SK-N-SH (cell line): ENCODE measurements at regions not wholly inside any gene's neighbourhood (a gene's known extent, or its start where the extent isn't known, plus 50 kb on each side); places are given as distances from the start of the nearest gene placed in this dataset.

ENCODE experiments used
- CTCF ChIA-PET: fragments of 300-600, 350-600 bp; formaldehyde crosslinking; extraction: SDS; loops from one replicate; lab custom pipeline; 2021; lab: Yijun Ruan, JAX
- POLR2A ChIA-PET: fragments of 350-600 bp; sonication (Branson Sonifier 250); formaldehyde crosslinking; extraction: SDS; loops from one replicate; lab custom pipeline; 2020; ENCODE audit warnings: antibody characterized with exemption, inconsistent platforms; lab: Yijun Ruan, JAX
- DNase-seq: peaks from one replicate; pipeline ENCODE4 v3.0.0; 2012
- H2AFZ ChIP-seq: fragments of 200-600 bp; sonication (generic); 2 replicates; pipeline ENCODE4 v1.8.1; 2016; ENCODE audit warnings: antibody characterized with exemption, mild to moderate bottlenecking, low read depth
- H3F3A ChIP-seq: fragments of 200-600 bp; sonication (generic); replicated peaks from 2 replicates; pipeline ENCODE3; 2016; ENCODE audit warnings: antibody characterized with exemption, mild to moderate bottlenecking; ENCODE audit not compliant: insufficient read depth
- H3K27ac ChIP-seq, 2 experiments: fragments of 200-500 bp in 1 of 2; fragments of 200-600 bp in 1 of 2; sonication (Bioruptor generic) in 1 of 2; sonication (generic), shearing (Covaris generic) in 1 of 2; 2 replicates each; pipeline versions ENCODE4 v1.5.1 to v1.6.1; 2014 to 2016; ENCODE audit warnings: low read depth in 2 of 2, inconsistent platforms in 1 of 2, low read length in 1 of 2, mild to moderate bottlenecking in 1 of 2, mixed read lengths in 1 of 2
- H3K27me3 ChIP-seq: fragments of 200-600 bp; sonication (generic), shearing (Covaris generic); 2 replicates; pipeline ENCODE4 v1.6.1; 2016; ENCODE audit warnings: mixed run types; ENCODE audit not compliant: insufficient read depth
- H3K36me3 ChIP-seq, 2 experiments: fragments of 200-500 bp in 1 of 2; fragments of 200-600 bp in 1 of 2; sonication (Bioruptor generic) in 1 of 2; sonication (generic) in 1 of 2; replicated peaks in 1 of 2; 2 replicates each; pipeline versions ENCODE3 to v1.5.1; 2014 to 2016; ENCODE audit warnings: low read length in 1 of 2, mild to moderate bottlenecking in 1 of 2; ENCODE audit not compliant: insufficient read depth in 2 of 2, control insufficient read depth in 1 of 2
- H3K4me1 ChIP-seq, 2 experiments: fragments of 200-500 bp in 1 of 2; fragments of 200-600 bp in 1 of 2; sonication (Bioruptor generic) in 1 of 2; sonication (generic), shearing (Covaris generic) in 1 of 2; 2 replicates each; pipeline versions ENCODE4 v1.5.1 to v1.6.1; 2014 to 2016; ENCODE audit warnings: low read depth in 1 of 2, low read length in 1 of 2, mixed run types in 1 of 2; ENCODE audit not compliant: insufficient read depth in 2 of 2, control insufficient read depth in 1 of 2
- H3K4me2 ChIP-seq: fragments of 200-600 bp; sonication (generic), shearing (Covaris generic); 2 replicates; pipeline ENCODE4 v1.6.1; 2017; ENCODE audit warnings: mixed run types
- H3K4me3 ChIP-seq, 2 experiments: fragments of 200-500 bp in 1 of 2; fragments of 200-600 bp in 1 of 2; sonication (Bioruptor generic) in 1 of 2; sonication (generic), shearing (Covaris generic) in 1 of 2; 2 replicates each; pipeline versions ENCODE4 v1.5.1 to v1.8.1; 2014 to 2016; ENCODE audit warnings: low read depth in 2 of 2, inconsistent platforms in 1 of 2, low read length in 1 of 2, mild to moderate bottlenecking in 1 of 2, mixed read lengths in 1 of 2, moderate library complexity in 1 of 2
- H3K79me2 ChIP-seq: fragments of 200-600 bp; sonication (generic); 2 replicates; pipeline ENCODE4 v1.8.1; 2017; ENCODE audit warnings: mild to moderate bottlenecking; ENCODE audit not compliant: insufficient read depth
- H3K9ac ChIP-seq: fragments of 200-600 bp; sonication (generic); 2 replicates; pipeline ENCODE4 v1.6.1; 2017; ENCODE audit warnings: mixed run types
- H3K9me2 ChIP-seq: fragments of 200-600 bp; sonication (generic); 2 replicates; pipeline ENCODE4 v1.6.1; 2017; ENCODE audit warnings: mixed run types
- H3K9me3 ChIP-seq: fragments of 200-600 bp; sonication (generic); 2 replicates; pipeline ENCODE4 v1.6.1; 2017; ENCODE audit warnings: mixed run types, mild to moderate bottlenecking, moderate library complexity
- H4K20me1 ChIP-seq: fragments of 200-600 bp; sonication (generic); 2 replicates; pipeline ENCODE4 v1.6.1; 2017; ENCODE audit warnings: mild to moderate bottlenecking, mixed run types; ENCODE audit not compliant: insufficient read depth
- FOXJ3 ChIP-seq: sonication (generic); formaldehyde crosslinking; IDR thresholded peaks from 2 replicates; pipeline ENCODE4 v1.5.1; 2020; ENCODE audit warnings: mild to moderate bottlenecking, missing genetic modification reagents
- FOXM1 ChIP-seq: IDR thresholded peaks from 2 replicates; pipeline ENCODE4 v1.4.0; 2012; ENCODE audit warnings: low read depth, mild to moderate bottlenecking
- GABPA ChIP-seq: IDR thresholded peaks from 2 replicates; pipeline ENCODE4 v1.4.0; 2012; ENCODE audit warnings: low read depth, mild to moderate bottlenecking
- GATA2 ChIP-seq: sonication (generic); formaldehyde crosslinking; IDR thresholded peaks from 2 replicates; pipeline ENCODE4 v1.5.0; 2020; ENCODE audit warnings: mild to moderate bottlenecking, missing genetic modification reagents
- JUND ChIP-seq: IDR thresholded peaks from 2 replicates; pipeline ENCODE4 v1.4.0; 2012
- MEF2A ChIP-seq: IDR thresholded peaks from 2 replicates; pipeline ENCODE4 v1.4.0; 2012; ENCODE audit warnings: low read depth, borderline replicate concordance
- MXI1 ChIP-seq: IDR thresholded peaks from 2 replicates; pipeline ENCODE4 v1.6.1; 2012; ENCODE audit warnings: mild to moderate bottlenecking, low read depth, low read length, improper control_type of control experiment
- NRF1 ChIP-seq: IDR thresholded peaks from 2 replicates; pipeline ENCODE4 v1.6.1; 2012; ENCODE audit warnings: low read depth, mild to moderate bottlenecking, low read length
- RCOR1 ChIP-seq: fragments of 150-350 bp; IDR thresholded peaks from 2 replicates; pipeline ENCODE4 v1.6.1; 2017; ENCODE audit warnings: antibody characterized with exemption, low read length
- SIN3A ChIP-seq: IDR thresholded peaks from 2 replicates; pipeline ENCODE4 v1.6.1; 2012; ENCODE audit warnings: low read depth, mild to moderate bottlenecking, low read length, moderate library complexity, borderline replicate concordance
- TCF12 ChIP-seq: IDR thresholded peaks from 2 replicates; pipeline ENCODE4 v1.4.0; 2012
- TEAD4 ChIP-seq: IDR thresholded peaks from 2 replicates; pipeline ENCODE4 v1.4.0; 2012; ENCODE audit warnings: mild to moderate bottlenecking, borderline replicate concordance; ENCODE audit not compliant: insufficient read depth
- YY1 ChIP-seq: IDR thresholded peaks from 2 replicates; pipeline ENCODE4 v1.4.0; 2012; ENCODE audit warnings: low read depth, mild to moderate bottlenecking
- WGBS: methylation state at CpG from one replicate; pipeline ENCODE4 v1.1.6; 2017; ENCODE audit warnings: low lambda C conversion rate; 5-methylcytosine and 5-hydroxymethylcytosine counted together
- TF ChIP-seq, protein P1 (sequence below): fragments of 150-350 bp; IDR thresholded peaks from 2 replicates; pipeline ENCODE4 v1.6.1; 2017; ENCODE audit warnings: antibody characterized with exemption, low read length, low read depth, borderline replicate concordance
- TF ChIP-seq, protein P2 (sequence below): IDR thresholded peaks from 2 replicates; pipeline ENCODE4 v1.4.0; 2012; ENCODE audit warnings: low read depth

DNA sequence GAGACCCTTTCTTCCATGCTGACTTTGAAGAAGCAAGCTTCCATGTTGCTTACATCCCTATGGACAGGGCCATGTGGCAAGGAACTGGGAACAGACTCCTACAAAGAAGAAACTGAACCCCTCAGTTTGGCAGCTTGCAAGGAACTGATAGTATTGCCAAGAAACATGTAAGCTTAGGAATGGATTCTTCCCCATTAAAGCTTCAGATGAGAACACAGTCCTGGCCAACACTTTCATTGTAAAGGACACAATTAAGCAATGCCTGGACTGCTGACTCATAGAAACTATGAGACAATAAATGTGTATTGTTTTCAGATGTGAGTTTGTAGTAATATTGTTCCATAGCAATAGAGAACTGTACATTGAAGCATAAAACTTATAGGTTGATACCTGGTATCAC, 82.4 kb downstream of the AASDHPPT start:
- no peak overlapping the region; the same call in 1 of the 2 replicates for H2AFZ ChIP-seq

DNA sequence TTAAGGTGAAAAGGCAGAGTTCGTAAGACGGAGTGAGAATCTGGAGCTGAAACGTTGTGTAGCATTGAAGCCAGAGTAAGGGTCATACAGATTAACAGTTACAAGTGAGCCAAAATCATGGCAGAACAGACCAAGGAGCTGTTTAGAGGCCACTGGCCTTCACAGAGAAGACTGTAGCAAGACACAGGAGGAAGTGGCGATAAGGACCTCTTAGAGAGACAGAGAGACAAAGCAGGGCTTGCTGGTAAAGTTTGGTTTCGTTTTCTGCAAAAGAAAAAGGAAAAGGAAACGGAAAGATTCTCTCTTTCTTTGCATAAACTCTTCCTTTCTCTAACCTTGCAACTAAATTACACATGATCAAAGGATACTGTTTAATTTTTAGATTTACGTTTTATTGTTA, 83.0 kb downstream of the AASDHPPT start:
- H3K9me3 ChIP-seq = no peaks in the 10 kb centered on the region
- no peaks in the 10 kb centered on the region for H3K27me3 ChIP-seq
- H2AFZ ChIP-seq = peak overlapping the region; percentile 71
- 58% methylated on average over 7 of the region's 7 CpGs for WGBS
- TF ChIP-seq GABPA (no peak), FOXJ3 (no peak), JUND (no peak), TEAD4 (no peak), SIN3A (no peak), MEF2A (no peak)
- TF ChIP-seq, protein P1, sequence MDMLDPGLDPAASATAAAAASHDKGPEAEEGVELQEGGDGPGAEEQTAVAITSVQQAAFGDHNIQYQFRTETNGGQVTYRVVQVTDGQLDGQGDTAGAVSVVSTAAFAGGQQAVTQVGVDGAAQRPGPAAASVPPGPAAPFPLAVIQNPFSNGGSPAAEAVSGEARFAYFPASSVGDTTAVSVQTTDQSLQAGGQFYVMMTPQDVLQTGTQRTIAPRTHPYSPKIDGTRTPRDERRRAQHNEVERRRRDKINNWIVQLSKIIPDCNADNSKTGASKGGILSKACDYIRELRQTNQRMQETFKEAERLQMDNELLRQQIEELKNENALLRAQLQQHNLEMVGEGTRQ = no peak
- no peaks in the 10 kb centered on the region for H3F3A ChIP-seq
- H3K9ac ChIP-seq = no peak overlapping the region
- no peak for DNase-seq
- no peaks in the 10 kb centered on the region for H3K9me2 ChIP-seq
- no peak overlapping the region for H3K4me3 ChIP-seq
- no peaks in the 10 kb centered on the region for H4K20me1 ChIP-seq
- peak overlapping the region; percentile 37; the same call in 1 of the 2 replicates for H3K4me2 ChIP-seq
- ChIA-PET POLR2A (no interaction called here), CTCF (no interaction called here)
- H3K27ac ChIP-seq = no peak overlapping the region
- H3K79me2 ChIP-seq = no peaks in the 10 kb centered on the region
- H3K4me1 ChIP-seq = no peaks in the 10 kb centered on the region; a peak in 1 of 4 replicates
- no peaks in the 10 kb centered on the region for H3K36me3 ChIP-seq

More for the DNA sequence above, 82.4 kb downstream of the AASDHPPT start:
- ChIA-PET CTCF (no interaction called here), POLR2A (no interaction called here)
- Histone ChIP-seq H3K4me2 (no peak overlapping the region), H3F3A (no peaks in the 10 kb centered on the region), H3K4me3 (no peak overlapping the region), H3K27me3 (no peaks in the 10 kb centered on the region), H3K9me3 (no peaks in the 10 kb centered on the region), H3K36me3 (no peaks in the 10 kb centered on the region), H3K27ac (no peak overlapping the region), H3K9me2 (no peaks in the 10 kb centered on the region), H3K4me1 (no peaks in the 10 kb centered on the region; a peak in 1 of 4 replicates), H3K9ac (no peak overlapping the region), H4K20me1 (no peaks in the 10 kb centered on the region), H3K79me2 (no peaks in the 10 kb centered on the region)
- DNase-seq = no peak
- no peak for TF ChIP-seq MXI1
- no peak for TF ChIP-seq YY1
- TF ChIP-seq, protein P2, sequence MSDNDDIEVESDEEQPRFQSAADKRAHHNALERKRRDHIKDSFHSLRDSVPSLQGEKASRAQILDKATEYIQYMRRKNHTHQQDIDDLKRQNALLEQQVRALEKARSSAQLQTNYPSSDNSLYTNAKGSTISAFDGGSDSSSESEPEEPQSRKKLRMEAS = no peak

- no peak for TF ChIP-seq FOXM1
- TF ChIP-seq RCOR1 = no peak
- TF ChIP-seq YY1 = no peak
- TF ChIP-seq TEAD4 = no peak
- TF ChIP-seq NRF1 = no peak
- no peak for TF ChIP-seq GATA2
- TF ChIP-seq TCF12 = no peak
- POLR2A ChIA-PET = no interaction called here
- Histone ChIP-seq H3K36me3 (no peaks in the 10 kb centered on the region), H3K4me2 (no peak overlapping the region), H3F3A (no peaks in the 10 kb centered on the region), H3K27ac (no peak overlapping the region), H3K4me1 (no peaks in the 10 kb centered on the region), H3K9me3 (no peaks in the 10 kb centered on the region), H3K9ac (no peak overlapping the region), H2AFZ (no peak overlapping the region), H3K27me3 (no peaks in the 10 kb centered on the region), H3K9me2 (no peaks in the 10 kb centered on the region), H3K79me2 (no peaks in the 10 kb centered on the region), H4K20me1 (no peaks in the 10 kb centered on the region), H3K4me3 (no peak overlapping the region)
- DNase-seq = no peak
- CTCF ChIA-PET = interaction anchor here (0.8 kb wide), 1 partner anchor 8 kb away, joined by 3 read pairs; no protein-coding TSS in a partner anchor
- WGBS = 45% methylated on average over 3 of the region's 3 CpGs
Measured at GRCh38 chr11:106161775-106162634, 84.5 kb downstream of the AASDHPPT start.
